A673 (cell line): ENCODE measurements at regions not wholly inside any gene's neighbourhood (a gene's known extent, or its start where the extent isn't known, plus 50 kb on each side); places are given as distances from the start of the nearest gene placed in this dataset.

Experiments
- BruUV-seq: library from RNA; stranded (reverse); fragments of 400-500 nt; replicated peaks from 2 replicates; lab custom pipeline; 2021; lab: Mats Ljungman, UMichigan
- CTCF ChIA-PET: fragments of 300-600 bp; sonication (Branson Sonifier 250); formaldehyde crosslinking; loops from one replicate; lab custom pipeline; 2022; ENCODE audit warnings: antibody characterized with exemption; lab: Charles Lee
- POLR2A ChIA-PET: fragments of 300-600 bp; sonication (Branson Sonifier 250); formaldehyde crosslinking; loops from one replicate; lab custom pipeline; 2022; ENCODE audit warnings: antibody characterized with exemption; ENCODE audit not compliant: low non-redundant PET; lab: Charles Lee
- DNase-seq: peaks from one replicate; pipeline ENCODE4 v3.0.0-alpha.2; 2015; ENCODE audit warnings: low spot score
- H3K27ac ChIP-seq: fragments of 200-600 bp; sonication (generic); 2 replicates; pipeline ENCODE4 v1.5.1; 2016; ENCODE audit warnings: mixed run types, low read depth, mild to moderate bottlenecking, mixed read lengths, antibody characterized with exemption, low read length; ENCODE audit not compliant: poor library complexity, severe bottlenecking
- H3K27me3 ChIP-seq: fragments of 200-600 bp; sonication (generic); replicated peaks from 2 replicates; pipeline ENCODE4 v1.6.1; 2017; ENCODE audit warnings: mixed run types, low read depth, mild to moderate bottlenecking, mixed read lengths, antibody characterized with exemption, low read length; ENCODE audit not compliant: insufficient read depth, poor library complexity
- H3K36me3 ChIP-seq: fragments of 200-600 bp; sonication (generic); 2 replicates; pipeline ENCODE4 v1.6.1; 2016; ENCODE audit warnings: mixed run types, mild to moderate bottlenecking, mixed read lengths, antibody characterized with exemption, low read length; ENCODE audit not compliant: insufficient read depth, poor library complexity, severe bottlenecking
- H3K4me1 ChIP-seq: fragments of 200-600 bp; sonication (generic); 2 replicates; pipeline ENCODE4 v1.6.1; 2017; ENCODE audit warnings: mixed run types, mild to moderate bottlenecking, mixed read lengths, antibody characterized with exemption, low read length; ENCODE audit not compliant: insufficient read depth, poor library complexity, severe bottlenecking
- H3K4me3 ChIP-seq: fragments of 200-600 bp; sonication (generic); 2 replicates; pipeline ENCODE4 v1.5.1; 2016; ENCODE audit warnings: low read depth, mixed run types, mild to moderate bottlenecking, mixed read lengths, low read length; ENCODE audit not compliant: poor library complexity, severe bottlenecking
- H3K9me3 ChIP-seq: fragments of 200-600 bp; sonication (generic); 2 replicates; pipeline ENCODE4 v1.6.1; 2016; ENCODE audit warnings: mixed run types, low read depth, mild to moderate bottlenecking, mixed read lengths, antibody characterized with exemption, low read length; ENCODE audit not compliant: poor library complexity, severe bottlenecking
- EZH2 ChIP-seq: fragments of 200-600 bp; sonication (generic); IDR thresholded peaks from 2 replicates; pipeline ENCODE4 v1.6.1; 2017; ENCODE audit warnings: borderline replicate concordance, low read depth, mild to moderate bottlenecking, mixed read lengths, antibody characterized with exemption, low read length; ENCODE audit not compliant: poor library complexity, severe bottlenecking
- intact Hi-C: fragments of 100-400 bp; cut with micrococcal nuclease; formaldehyde crosslinking; loops from one replicate; pipeline ENCODE4 v1.10.0; 2022; ENCODE audit not compliant: unreplicated experiment
- TF ChIP-seq, protein P1 (sequence below): fragments of 300-800, 200-600 bp; sonication (generic); conservative IDR thresholded peaks from 2 replicates; pipeline ENCODE4 v1.5.1; 2017; ENCODE audit warnings: low read depth, mild to moderate bottlenecking, antibody characterized with exemption, low read length, moderate library complexity, mixed read lengths

DNA sequence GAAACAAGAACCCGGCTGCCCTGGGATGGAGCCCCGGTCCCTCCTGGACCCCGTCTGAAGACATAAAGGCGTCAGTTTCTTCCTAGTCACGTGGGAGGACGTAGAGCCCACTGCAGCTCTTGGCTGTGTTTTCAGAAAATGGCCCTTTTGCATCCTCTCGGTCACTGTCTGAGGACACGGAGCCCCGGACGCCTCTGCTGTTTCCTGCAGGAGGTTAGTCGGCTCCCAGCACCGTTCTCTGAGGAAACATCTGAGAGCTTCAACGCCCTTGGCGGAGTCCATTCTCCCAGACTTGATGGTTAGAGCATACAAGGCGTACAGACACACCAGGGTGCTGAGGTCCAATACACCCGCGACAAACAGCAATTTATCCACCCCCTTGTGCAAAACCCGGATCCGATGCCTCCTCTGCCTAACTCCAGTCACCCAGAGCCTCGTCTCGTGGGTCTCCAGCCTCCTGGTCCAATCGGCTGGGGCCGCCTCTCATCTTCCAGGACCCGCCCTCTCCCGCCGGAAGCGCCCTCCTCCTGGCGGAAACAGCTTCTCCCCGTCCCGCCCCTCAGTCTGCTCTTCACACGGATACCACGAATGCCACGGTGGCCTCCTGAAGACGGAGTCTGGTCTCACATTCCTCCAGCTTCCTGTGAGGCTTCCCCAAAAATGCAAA is 119.4 kb downstream of the TMEM18 start:
- no TSS peak for BruUV-seq
- CTCF ChIA-PET, result no interaction called here

DNA sequence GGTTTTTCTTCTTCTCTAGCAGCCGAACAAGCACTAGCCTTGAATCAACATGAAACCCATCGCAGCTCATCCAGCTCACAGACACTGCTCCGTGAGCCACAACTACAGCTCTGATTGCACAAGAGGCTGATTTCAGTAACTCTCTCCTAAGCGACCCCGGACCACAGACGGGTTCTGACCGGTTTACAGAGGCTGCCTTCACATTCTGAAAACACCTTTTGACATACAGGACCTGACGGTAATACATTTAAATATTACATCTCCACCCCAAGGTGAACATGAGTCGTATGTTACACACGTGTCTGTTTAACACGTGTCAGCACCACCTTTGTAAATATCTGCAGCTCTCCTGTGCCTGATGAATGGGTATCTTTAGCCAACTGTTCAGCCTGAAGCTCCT is 120.7 kb downstream of the TMEM18 start:
- Histone ChIP-seq H3K9me3 (no peaks in the 10 kb centered on the region), H3K4me1 (no peaks in the 10 kb centered on the region), H3K27ac (no peak overlapping the region), H3K36me3 (no peaks in the 10 kb centered on the region), H3K4me3 (no peak overlapping the region), H3K27me3 (peaks cover 30% of the 10 kb centered on the region)
- intact Hi-C loops, result no loop called here
- no peak for TF ChIP-seq EZH2
- TF ChIP-seq, protein P1, sequence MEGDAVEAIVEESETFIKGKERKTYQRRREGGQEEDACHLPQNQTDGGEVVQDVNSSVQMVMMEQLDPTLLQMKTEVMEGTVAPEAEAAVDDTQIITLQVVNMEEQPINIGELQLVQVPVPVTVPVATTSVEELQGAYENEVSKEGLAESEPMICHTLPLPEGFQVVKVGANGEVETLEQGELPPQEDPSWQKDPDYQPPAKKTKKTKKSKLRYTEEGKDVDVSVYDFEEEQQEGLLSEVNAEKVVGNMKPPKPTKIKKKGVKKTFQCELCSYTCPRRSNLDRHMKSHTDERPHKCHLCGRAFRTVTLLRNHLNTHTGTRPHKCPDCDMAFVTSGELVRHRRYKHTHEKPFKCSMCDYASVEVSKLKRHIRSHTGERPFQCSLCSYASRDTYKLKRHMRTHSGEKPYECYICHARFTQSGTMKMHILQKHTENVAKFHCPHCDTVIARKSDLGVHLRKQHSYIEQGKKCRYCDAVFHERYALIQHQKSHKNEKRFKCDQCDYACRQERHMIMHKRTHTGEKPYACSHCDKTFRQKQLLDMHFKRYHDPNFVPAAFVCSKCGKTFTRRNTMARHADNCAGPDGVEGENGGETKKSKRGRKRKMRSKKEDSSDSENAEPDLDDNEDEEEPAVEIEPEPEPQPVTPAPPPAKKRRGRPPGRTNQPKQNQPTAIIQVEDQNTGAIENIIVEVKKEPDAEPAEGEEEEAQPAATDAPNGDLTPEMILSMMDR, result no peak
- DNase-seq, result no peak
- ChIA-PET CTCF (no interaction called here), POLR2A (no interaction called here)
- BruUV-seq, result no TSS peak

More for the DNA sequence above, 119.4 kb downstream of the TMEM18 start:
- H3K27me3 ChIP-seq, result peaks cover 38% of the 10 kb centered on the region
- H3K27ac ChIP-seq, result no peak overlapping the region
- H3K36me3 ChIP-seq, result no peaks in the 10 kb centered on the region
- DNase-seq, result no peak
- POLR2A ChIA-PET, result no interaction called here
- TF ChIP-seq, protein P1, result no peak
- no peak for TF ChIP-seq EZH2
- no peak overlapping the region for H3K4me3 ChIP-seq
- no peaks in the 10 kb centered on the region for H3K4me1 ChIP-seq
- H3K9me3 ChIP-seq, result no peaks in the 10 kb centered on the region
- intact Hi-C loops, result no loop called here

DNA sequence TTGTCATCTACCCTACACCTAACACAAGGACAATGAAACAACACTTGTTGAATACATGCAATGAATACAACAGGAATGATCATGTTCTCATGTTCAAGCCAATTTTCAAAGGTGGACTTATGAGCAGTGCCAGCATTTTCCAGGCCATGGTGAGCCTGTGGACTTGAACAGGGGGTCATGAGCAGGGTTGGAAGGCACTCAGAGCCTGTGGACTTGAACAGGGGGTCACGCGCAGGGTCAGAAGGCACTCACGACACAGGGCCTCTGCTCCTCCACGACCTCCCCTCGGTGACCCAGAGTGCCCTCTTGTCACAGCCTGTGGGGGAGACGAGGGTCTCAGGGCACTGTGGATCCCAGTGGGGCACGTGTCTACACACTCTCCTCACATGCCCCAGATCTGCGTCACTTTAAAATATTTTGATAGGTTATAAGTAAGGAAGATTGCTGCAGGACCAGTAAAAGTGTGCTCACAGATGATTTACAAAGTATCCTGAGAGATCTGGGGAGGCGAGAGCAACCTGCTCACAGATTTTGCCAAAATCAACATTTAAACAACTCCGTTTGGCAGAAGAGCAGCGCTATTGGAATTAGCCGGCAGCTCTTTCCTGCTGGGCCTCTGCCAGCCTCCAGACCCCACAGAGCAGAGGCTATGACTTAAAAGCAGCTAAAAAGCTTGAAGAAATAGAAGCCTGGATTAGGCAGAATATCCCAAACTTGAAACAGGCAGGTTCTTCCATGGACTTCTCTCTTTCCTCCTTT is 121.9 kb downstream of the TMEM18 start:
- H3K27me3 ChIP-seq, result peaks cover 19% of the 10 kb centered on the region
- no peak for TF ChIP-seq EZH2
- TF ChIP-seq, protein P1, result no peak
- no TSS peak for BruUV-seq
- H3K27ac ChIP-seq, result no peak overlapping the region
- DNase-seq, result no peak
- POLR2A ChIA-PET, result no interaction called here
- no peaks in the 10 kb centered on the region for H3K4me1 ChIP-seq
- no peak overlapping the region for H3K4me3 ChIP-seq
- CTCF ChIA-PET, result no interaction called here
- intact Hi-C loops, result no loop called here
- H3K36me3 ChIP-seq, result no peaks in the 10 kb centered on the region
- no peaks in the 10 kb centered on the region for H3K9me3 ChIP-seq
